ENCODE measurements at regions not wholly inside any gene's neighbourhood (a gene's known extent, or its start where the extent isn't known, plus 50 kb on each side); places are given as distances from the start of the nearest gene placed in this dataset.

- DNase-seq = no peak
Measured at GRCh38 chr4:89416960-89417359, 109.4 kb upstream of the GPRIN3 start.

- DNase-seq = no peak
Measured at GRCh38 chr4:89413518-89413917, 105.9 kb upstream of the GPRIN3 start.

GRCh38 chr4:89411539-89412309 lies 104.1 kb upstream of the GPRIN3 start:
- no peak for DNase-seq

- no peak for DNase-seq
Measured at GRCh38 chr4:89410687-89411086, 103.1 kb upstream of the GPRIN3 start.

GRCh38 chr4:89404530-89404929 lies 96.9 kb upstream of the GPRIN3 start:
- no peak for DNase-seq

- DNase-seq = no peak
Measured at GRCh38 chr4:89403826-89404225, 96.2 kb upstream of the GPRIN3 start.

GRCh38 chr4:89400287-89401035 lies 92.9 kb upstream of the GPRIN3 start:
- no peak for DNase-seq

- no peak for DNase-seq
Measured at GRCh38 chr4:89398644-89399043, 91.0 kb upstream of the GPRIN3 start.

GRCh38 chr4:89398146-89398545 lies 90.5 kb upstream of the GPRIN3 start:
- no peak for DNase-seq

GRCh38 chr4:89397441-89397840 lies 89.8 kb upstream of the GPRIN3 start:
- no peak for DNase-seq

GRCh38 chr4:89382439-89382838 lies 74.8 kb upstream of the GPRIN3 start:
- no peak for DNase-seq

- no peak for DNase-seq
Measured at GRCh38 chr4:89380980-89381379, 73.4 kb upstream of the GPRIN3 start.

GRCh38 chr4:89379511-89380044 lies 72.0 kb upstream of the GPRIN3 start:
- DNase-seq = no peak

- no peak for DNase-seq
Measured at GRCh38 chr4:89373394-89373793, 65.8 kb upstream of the GPRIN3 start.

- no peak for DNase-seq
Measured at GRCh38 chr4:89371614-89372013, 64.0 kb upstream of the GPRIN3 start.

- no peak for DNase-seq
Measured at GRCh38 chr4:89369581-89369980, 62.0 kb upstream of the GPRIN3 start.

- no peak for DNase-seq
Measured at GRCh38 chr4:89368861-89369260, 61.3 kb upstream of the GPRIN3 start.

GRCh38 chr4:89365776-89366175 lies 58.2 kb upstream of the GPRIN3 start:
- no peak for DNase-seq

GRCh38 chr4:89365375-89365774 lies 57.8 kb upstream of the GPRIN3 start:
- DNase-seq = no peak

GRCh38 chr4:89364541-89364940 lies 56.9 kb upstream of the GPRIN3 start:
- no peak for DNase-seq

- DNase-seq = no peak
Measured at GRCh38 chr4:89363786-89364185, 56.2 kb upstream of the GPRIN3 start.

- DNase-seq = no peak
Measured at GRCh38 chr4:89358935-89359638, 51.5 kb upstream of the GPRIN3 start.

- DNase-seq = no peak
Measured at GRCh38 chr4:89357787-89358186, 50.2 kb upstream of the GPRIN3 start.

Measured in hematopoietic multipotent progenitor cell treated with erythropoietin and hydrocortisone succinate and interleukin-3 and kit ligand, for 8 days (in vitro differentiated cells).